T-cell (primary cell): ENCODE measurements at regions not wholly inside any gene's neighbourhood (a gene's known extent, or its start where the extent isn't known, plus 50 kb on each side); places are given as distances from the start of the nearest gene placed in this dataset.

Source experiments
- ATAC-seq, 4 experiments: fragments of 200-7000 bp in 3 of 4; fragments of 150-1000 bp in 1 of 4; cut with Tn5 transposase; replicated peaks in 1 of 4; 1 replicate in 3 of 4; 2 replicates in 1 of 4; pipeline ENCODE4 v1.10.0; 2021; ENCODE audit warnings: moderate library complexity in 3 of 4, mild to moderate bottlenecking in 2 of 4, moderate number of reproducible peaks in 1 of 4
- CTCF ChIA-PET, 2 donors: fragments of 300-600 bp; sonication (Branson Sonifier 250); formaldehyde crosslinking; loops; one replicate each; lab custom pipeline; 2022; ENCODE audit warnings: antibody characterized with exemption in 2 of 2; lab: Charles Lee
- POLR2A ChIA-PET, 2 donors: fragments of 300-600 bp; sonication (Branson Sonifier 250); formaldehyde crosslinking; loops; one replicate each; lab custom pipeline; 2022; ENCODE audit warnings: antibody characterized with exemption in 2 of 2; lab: Charles Lee
- DNase-seq, 35 experiments: peaks; one replicate each; pipeline versions ENCODE4 v3.0.0 to v3.0.0-alpha.2; 2013 to 2023
- H3K27ac ChIP-seq: one replicate; pipeline ENCODE4 v1.5.1; 2013; ENCODE audit warnings: low read length
- H3K27me3 ChIP-seq, 2 experiments: replicated peaks in 1 of 2; 1 replicate in 1 of 2; 2 replicates in 1 of 2; pipeline versions ENCODE4 v1.6.1 to v1.7.0; 2013; ENCODE audit warnings: low read length in 1 of 2, mixed read lengths in 1 of 2; ENCODE audit not compliant: control insufficient read depth in 2 of 2, insufficient read depth in 2 of 2; ENCODE audit errors: extremely low read depth in 1 of 2
- H3K36me3 ChIP-seq, 2 donors: 1 replicate in 1 of 2; 2 replicates in 1 of 2; pipeline versions ENCODE4 v1.6.1 to v1.7.0; 2013; ENCODE audit warnings: low read length in 1 of 2; ENCODE audit not compliant: control insufficient read depth in 2 of 2, insufficient read depth in 1 of 2; ENCODE audit errors: extremely low read depth in 1 of 2
- H3K4me1 ChIP-seq, 2 experiments: 1 replicate in 1 of 2; 2 replicates in 1 of 2; pipeline versions ENCODE4 v1.6.1 to v1.7.0; 2013; ENCODE audit warnings: low read length in 2 of 2, mixed read lengths in 1 of 2; ENCODE audit not compliant: insufficient read depth in 2 of 2, control insufficient read depth in 1 of 2; ENCODE audit errors: extremely low read depth in 1 of 2
- H3K4me3 ChIP-seq, 2 donors: 1 replicate in 1 of 2; 2 replicates in 1 of 2; pipeline versions ENCODE4 v1.5.1 to v1.7.0; 2013; ENCODE audit warnings: mild to moderate bottlenecking in 2 of 2, low read length in 1 of 2, moderate library complexity in 1 of 2; ENCODE audit not compliant: control insufficient read depth in 1 of 2; ENCODE audit errors: extremely low read depth in 1 of 2
- H3K9me3 ChIP-seq: 2 replicates; pipeline ENCODE4 v1.7.0; 2013
- H3K27ac Mint-ChIP-seq, 2 donors: one replicate each; pipeline ENCODE4 v1.8.0; 2020 to 2021; ENCODE audit warnings: mild to moderate bottlenecking in 2 of 2, mixed read lengths in 2 of 2
- H3K27me3 Mint-ChIP-seq, 2 donors: one replicate each; pipeline ENCODE4 v1.8.0; 2021 to 2022; ENCODE audit warnings: mixed read lengths in 2 of 2
- H3K36me3 Mint-ChIP-seq: one replicate; pipeline ENCODE4 v1.8.0; 2021; ENCODE audit warnings: mixed read lengths
- H3K4me1 Mint-ChIP-seq, 3 donors: one replicate each; pipeline ENCODE4 v1.8.0; 2020 to 2022; ENCODE audit warnings: mixed read lengths in 3 of 3, mild to moderate bottlenecking in 1 of 3
- H3K4me3 Mint-ChIP-seq, 3 donors: one replicate each; pipeline ENCODE4 v1.8.0; 2020 to 2022; ENCODE audit warnings: mild to moderate bottlenecking in 3 of 3, mixed read lengths in 3 of 3, moderate library complexity in 3 of 3
- H3K9me3 Mint-ChIP-seq, 3 donors: one replicate each; pipeline ENCODE4 v1.8.0; 2020 to 2022; ENCODE audit warnings: mixed read lengths in 3 of 3
- WGBS: methylation state at CpG from one replicate; pipeline ENCODE4 v1.1.5; 2013; ENCODE audit warnings: missing lambda C conversion rate; ENCODE audit not compliant: insufficient coverage; 5-methylcytosine and 5-hydroxymethylcytosine counted together

- Mint-ChIP-seq H3K27me3 (no peaks in the 10 kb centered on the region), H3K27ac (no peak overlapping the region), H3K9me3 (peaks cover 0 to 6% (median 4%) of the 10 kb centered on the region in 3 donors), H3K36me3 (no peaks in the 10 kb centered on the region), H3K4me3 (no peak overlapping the region), H3K4me1 (no peaks in the 10 kb centered on the region)
- DNase-seq = no peak
- Histone ChIP-seq H3K27ac (no peak overlapping the region), H3K27me3 (no peaks in the 10 kb centered on the region), H3K4me1 (no peaks in the 10 kb centered on the region), H3K4me3 (no peak overlapping the region), H3K36me3 (no peaks in the 10 kb centered on the region), H3K9me3 (no peaks in the 10 kb centered on the region)
- WGBS = no CpG with 5 or more reads among the region's 2 CpGs
- ChIA-PET POLR2A (no interaction called here), CTCF (no interaction called here)
- no peak for ATAC-seq
These were observed 935.9 kb upstream of the COX7C start for GRCh38 chr5:85681871-85682270.

- no peak for ATAC-seq
- no peaks in the 10 kb centered on the region for H3K4me1 Mint-ChIP-seq
- CTCF ChIA-PET = no interaction called here
- Histone ChIP-seq H3K9me3 (no peaks in the 10 kb centered on the region), H3K27ac (no peak overlapping the region), H3K36me3 (no peaks in the 10 kb centered on the region), H3K4me3 (no peak overlapping the region), H3K27me3 (no peaks in the 10 kb centered on the region), H3K4me1 (no peaks in the 10 kb centered on the region)
- no peak for DNase-seq
- 63% methylated on average over 2 of the region's 4 CpGs for WGBS
- peaks cover 0 to 10% (median 0%) of the 10 kb centered on the region in 3 donors for H3K9me3 Mint-ChIP-seq
- no peak overlapping the region for H3K27ac Mint-ChIP-seq
- H3K4me3 Mint-ChIP-seq = no peak overlapping the region
- POLR2A ChIA-PET = no interaction called here
- no peaks in the 10 kb centered on the region for H3K36me3 Mint-ChIP-seq
- H3K27me3 Mint-ChIP-seq = no peaks in the 10 kb centered on the region
These were observed 933.4 kb upstream of the COX7C start for GRCh38 chr5:85684351-85684750.

- no peak overlapping the region for H3K27ac Mint-ChIP-seq
- Histone ChIP-seq H3K27me3 (no peaks in the 10 kb centered on the region), H3K36me3 (no peaks in the 10 kb centered on the region), H3K9me3 (no peaks in the 10 kb centered on the region), H3K27ac (no peak overlapping the region), H3K4me3 (no peak overlapping the region), H3K4me1 (no peaks in the 10 kb centered on the region)
- no CpG with 5 or more reads among the region's 1 CpG for WGBS
- ChIA-PET CTCF (no interaction called here), POLR2A (no interaction called here)
- no peaks in the 10 kb centered on the region for H3K9me3 Mint-ChIP-seq
- H3K36me3 Mint-ChIP-seq = no peaks in the 10 kb centered on the region
- H3K4me1 Mint-ChIP-seq = no peaks in the 10 kb centered on the region
- no peak for DNase-seq
- H3K4me3 Mint-ChIP-seq = no peak overlapping the region
- H3K27me3 Mint-ChIP-seq = no peaks in the 10 kb centered on the region
- no peak for ATAC-seq
These were observed 914.4 kb upstream of the COX7C start for GRCh38 chr5:85703296-85703695.

GRCh38 chr5:85709728-85710127, 908.0 kb upstream of the COX7C start:
- CTCF ChIA-PET = no interaction called here
- no peak overlapping the region for H3K27ac ChIP-seq
- WGBS = no CpG with 5 or more reads among the region's 1 CpG
- H3K9me3 ChIP-seq = no peaks in the 10 kb centered on the region
- Mint-ChIP-seq H3K27me3 (no peaks in the 10 kb centered on the region), H3K9me3 (peaks cover 0 to 7% (median 0%) of the 10 kb centered on the region in 3 donors), H3K4me3 (no peak overlapping the region), H3K4me1 (no peaks in the 10 kb centered on the region), H3K36me3 (no peaks in the 10 kb centered on the region), H3K27ac (no peak overlapping the region)
- H3K36me3 ChIP-seq = no peaks in the 10 kb centered on the region
- H3K27me3 ChIP-seq = no peaks in the 10 kb centered on the region
- DNase-seq = no peak
- H3K4me1 ChIP-seq = no peaks in the 10 kb centered on the region
- POLR2A ChIA-PET = no interaction called here
- ATAC-seq = no peak
- no peak overlapping the region for H3K4me3 ChIP-seq

- CTCF ChIA-PET = no interaction called here
- Histone ChIP-seq H3K27ac (no peak overlapping the region), H3K27me3 (no peaks in the 10 kb centered on the region), H3K9me3 (no peaks in the 10 kb centered on the region), H3K36me3 (no peaks in the 10 kb centered on the region), H3K4me1 (no peaks in the 10 kb centered on the region), H3K4me3 (no peak overlapping the region)
- H3K4me1 Mint-ChIP-seq = no peaks in the 10 kb centered on the region
- ATAC-seq (no peak), DNase-seq (no peak)
- peaks cover 3 to 7% (median 5%) of the 10 kb centered on the region in 3 donors for H3K9me3 Mint-ChIP-seq
- POLR2A ChIA-PET = no interaction called here
- WGBS = 74% methylated on average over 7 of the region's 8 CpGs
- H3K4me3 Mint-ChIP-seq = no peak overlapping the region
- no peaks in the 10 kb centered on the region for H3K36me3 Mint-ChIP-seq
- no peak overlapping the region for H3K27ac Mint-ChIP-seq
- no peaks in the 10 kb centered on the region for H3K27me3 Mint-ChIP-seq
These were observed 901.2 kb upstream of the COX7C start for GRCh38 chr5:85716344-85717202.

GRCh38 chr5:85717203-85717563, 900.6 kb upstream of the COX7C start:
- H3K27ac Mint-ChIP-seq = no peak overlapping the region
- Histone ChIP-seq H3K4me3 (no peak overlapping the region), H3K4me1 (no peaks in the 10 kb centered on the region), H3K36me3 (no peaks in the 10 kb centered on the region), H3K27me3 (no peaks in the 10 kb centered on the region), H3K9me3 (no peaks in the 10 kb centered on the region), H3K27ac (no peak overlapping the region)
- no peaks in the 10 kb centered on the region for H3K27me3 Mint-ChIP-seq
- H3K9me3 Mint-ChIP-seq = peaks cover 3 to 10% (median 5%) of the 10 kb centered on the region in 3 donors
- no peak overlapping the region for H3K4me3 Mint-ChIP-seq
- no CpG with 5 or more reads among the region's 1 CpG for WGBS
- ATAC-seq = no peak
- POLR2A ChIA-PET = no interaction called here
- CTCF ChIA-PET = no interaction called here
- no peak for DNase-seq
- no peaks in the 10 kb centered on the region for H3K36me3 Mint-ChIP-seq
- H3K4me1 Mint-ChIP-seq = no peaks in the 10 kb centered on the region
